ENCODE measurements at regions not wholly inside any gene's neighbourhood (a gene's known extent, or its start where the extent isn't known, plus 50 kb on each side); places are given as distances from the start of the nearest gene placed in this dataset.

DNA sequence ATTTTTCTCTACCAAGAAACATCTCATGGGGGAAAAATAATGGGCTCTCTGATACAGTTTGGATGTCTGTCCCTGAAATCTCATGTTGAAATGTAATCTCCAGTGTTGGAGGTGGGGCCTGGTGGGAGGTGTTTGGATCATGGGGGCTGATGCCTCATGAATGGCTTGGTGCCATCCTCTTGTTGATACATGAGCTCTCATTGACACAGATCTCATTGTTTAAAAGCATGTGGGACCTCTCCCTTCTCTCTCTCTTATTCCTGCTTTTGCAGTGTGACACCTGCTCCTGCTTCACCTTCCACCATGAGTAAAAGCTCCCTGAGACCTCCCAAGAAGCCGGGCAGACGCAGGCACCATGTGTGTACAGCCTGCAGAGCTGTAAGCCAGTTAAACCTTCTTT, 332.5 kb upstream of the NRIP1 start:
- no peak for ATAC-seq
- TF ChIP-seq CSRNP3 (CRISPR knock-in tag; IDR thresholded peaks at IDR 0.05): no peak
- no peak for TF ChIP-seq ESRRG (CRISPR knock-in tag; IDR thresholded peaks at IDR 0.05)

- no peak for ATAC-seq
- TF ChIP-seq CSRNP3 (CRISPR knock-in tag; IDR thresholded peaks at IDR 0.05): no peak
- no peak for TF ChIP-seq BACH2 (CRISPR knock-in tag; IDR thresholded peaks at IDR 0.05; ENCODE audit: borderline replicate concordance)
- TF ChIP-seq ZNF565 (CRISPR knock-in tag; conservative IDR thresholded peaks at IDR 0.05; ENCODE audit: low read depth): no peak
Observed at GRCh38 chr21:15400905-15401304, 328.9 kb upstream of the USP25 start.

DNA sequence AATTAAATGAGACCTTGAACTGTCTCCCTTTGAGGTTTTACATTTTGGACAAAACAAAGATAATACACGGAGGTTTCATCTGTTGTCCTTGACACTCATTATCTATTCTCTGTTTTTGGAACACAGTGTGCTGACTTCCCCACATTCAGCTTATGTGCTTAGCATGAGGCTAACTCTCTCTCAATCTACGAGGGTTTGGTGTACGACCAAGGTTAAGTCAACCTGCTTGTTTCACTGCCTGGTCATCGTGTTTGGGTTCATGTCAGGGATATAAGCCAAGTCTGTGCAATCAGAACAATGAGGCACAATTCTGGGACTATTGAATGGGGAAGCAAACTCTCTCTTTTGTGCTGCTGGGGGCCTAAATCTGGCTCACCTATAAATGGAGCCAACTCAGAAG, 328.5 kb upstream of the USP25 start:
- ATAC-seq: no peak
- TF ChIP-seq TOX (CRISPR knock-in tag; IDR thresholded peaks at IDR 0.05; ENCODE audit: borderline replicate concordance) (no peak), TSHZ2 (CRISPR knock-in tag; IDR thresholded peaks at IDR 0.05) (no peak), PPARA (CRISPR knock-in tag; IDR thresholded peaks at IDR 0.05; ENCODE audit: borderline replicate concordance) (no peak), GLIS3 (CRISPR knock-in tag; IDR thresholded peaks at IDR 0.05) (no peak), RARB (CRISPR knock-in tag; IDR thresholded peaks at IDR 0.05) (no peak), ZNF565 (CRISPR knock-in tag; conservative IDR thresholded peaks at IDR 0.05; ENCODE audit: low read depth) (no peak), ARNTL (CRISPR knock-in tag; IDR thresholded peaks at IDR 0.05; ENCODE audit: borderline replicate concordance, low read depth) (no peak), ZFP3 (CRISPR knock-in tag; IDR thresholded peaks at IDR 0.05) (no peak), ESRRG (CRISPR knock-in tag; IDR thresholded peaks at IDR 0.05) (no peak), ZC3H10 (CRISPR knock-in tag; IDR thresholded peaks at IDR 0.05) (no peak), OSR1 (CRISPR knock-in tag; IDR thresholded peaks at IDR 0.05) (no peak)
- TF ChIP-seq, protein P1, sequence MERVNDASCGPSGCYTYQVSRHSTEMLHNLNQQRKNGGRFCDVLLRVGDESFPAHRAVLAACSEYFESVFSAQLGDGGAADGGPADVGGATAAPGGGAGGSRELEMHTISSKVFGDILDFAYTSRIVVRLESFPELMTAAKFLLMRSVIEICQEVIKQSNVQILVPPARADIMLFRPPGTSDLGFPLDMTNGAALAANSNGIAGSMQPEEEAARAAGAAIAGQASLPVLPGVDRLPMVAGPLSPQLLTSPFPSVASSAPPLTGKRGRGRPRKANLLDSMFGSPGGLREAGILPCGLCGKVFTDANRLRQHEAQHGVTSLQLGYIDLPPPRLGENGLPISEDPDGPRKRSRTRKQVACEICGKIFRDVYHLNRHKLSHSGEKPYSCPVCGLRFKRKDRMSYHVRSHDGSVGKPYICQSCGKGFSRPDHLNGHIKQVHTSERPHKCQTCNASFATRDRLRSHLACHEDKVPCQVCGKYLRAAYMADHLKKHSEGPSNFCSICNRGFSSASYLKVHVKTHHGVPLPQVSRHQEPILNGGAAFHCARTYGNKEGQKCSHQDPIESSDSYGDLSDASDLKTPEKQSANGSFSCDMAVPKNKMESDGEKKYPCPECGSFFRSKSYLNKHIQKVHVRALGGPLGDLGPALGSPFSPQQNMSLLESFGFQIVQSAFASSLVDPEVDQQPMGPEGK (CRISPR knock-in tag; IDR thresholded peaks at IDR 0.05; ENCODE audit: borderline replicate concordance): no peak
- TF ChIP-seq, protein P2, sequence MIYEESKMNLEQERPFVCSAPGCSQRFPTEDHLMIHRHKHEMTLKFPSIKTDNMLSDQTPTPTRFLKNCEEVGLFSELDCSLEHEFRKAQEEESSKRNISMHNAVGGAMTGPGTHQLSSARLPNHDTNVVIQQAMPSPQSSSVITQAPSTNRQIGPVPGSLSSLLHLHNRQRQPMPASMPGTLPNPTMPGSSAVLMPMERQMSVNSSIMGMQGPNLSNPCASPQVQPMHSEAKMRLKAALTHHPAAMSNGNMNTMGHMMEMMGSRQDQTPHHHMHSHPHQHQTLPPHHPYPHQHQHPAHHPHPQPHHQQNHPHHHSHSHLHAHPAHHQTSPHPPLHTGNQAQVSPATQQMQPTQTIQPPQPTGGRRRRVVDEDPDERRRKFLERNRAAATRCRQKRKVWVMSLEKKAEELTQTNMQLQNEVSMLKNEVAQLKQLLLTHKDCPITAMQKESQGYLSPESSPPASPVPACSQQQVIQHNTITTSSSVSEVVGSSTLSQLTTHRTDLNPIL (CRISPR knock-in tag; IDR thresholded peaks at IDR 0.05; ENCODE audit: low read depth): no peak
- TF ChIP-seq, protein P3, sequence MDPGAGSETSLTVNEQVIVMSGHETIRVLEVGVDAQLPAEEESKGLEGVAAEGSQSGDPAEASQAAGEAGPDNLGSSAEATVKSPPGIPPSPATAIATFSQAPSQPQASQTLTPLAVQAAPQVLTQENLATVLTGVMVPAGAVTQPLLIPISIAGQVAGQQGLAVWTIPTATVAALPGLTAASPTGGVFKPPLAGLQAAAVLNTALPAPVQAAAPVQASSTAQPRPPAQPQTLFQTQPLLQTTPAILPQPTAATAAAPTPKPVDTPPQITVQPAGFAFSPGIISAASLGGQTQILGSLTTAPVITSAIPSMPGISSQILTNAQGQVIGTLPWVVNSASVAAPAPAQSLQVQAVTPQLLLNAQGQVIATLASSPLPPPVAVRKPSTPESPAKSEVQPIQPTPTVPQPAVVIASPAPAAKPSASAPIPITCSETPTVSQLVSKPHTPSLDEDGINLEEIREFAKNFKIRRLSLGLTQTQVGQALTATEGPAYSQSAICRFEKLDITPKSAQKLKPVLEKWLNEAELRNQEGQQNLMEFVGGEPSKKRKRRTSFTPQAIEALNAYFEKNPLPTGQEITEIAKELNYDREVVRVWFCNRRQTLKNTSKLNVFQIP (CRISPR knock-in tag; IDR thresholded peaks at IDR 0.05; ENCODE audit: borderline replicate concordance, low read depth): no peak

- no peak for ATAC-seq
- no peak for TF ChIP-seq ZNF565 (CRISPR knock-in tag; conservative IDR thresholded peaks at IDR 0.05; ENCODE audit: low read depth)
- TF ChIP-seq, protein P2 (CRISPR knock-in tag; IDR thresholded peaks at IDR 0.05; ENCODE audit: low read depth): no peak
- no peak for TF ChIP-seq ISL1 (CRISPR knock-in tag; IDR thresholded peaks at IDR 0.05)
- TF ChIP-seq, protein P1 (CRISPR knock-in tag; IDR thresholded peaks at IDR 0.05; ENCODE audit: borderline replicate concordance): no peak
- no peak for TF ChIP-seq ZC3H10 (CRISPR knock-in tag; IDR thresholded peaks at IDR 0.05)
- TF ChIP-seq TSHZ2 (CRISPR knock-in tag; IDR thresholded peaks at IDR 0.05): no peak
- no peak for TF ChIP-seq ESRRG (CRISPR knock-in tag; IDR thresholded peaks at IDR 0.05)
- TF ChIP-seq TOX (CRISPR knock-in tag; IDR thresholded peaks at IDR 0.05; ENCODE audit: borderline replicate concordance): no peak
Observed at GRCh38 chr21:15405214-15405613, 324.6 kb upstream of the USP25 start.

Data from SK-N-SH treated with all-trans-retinoic acid at 6 μM for 48 hours (cell line).